Kidney epithelial cell (primary cell): ENCODE measurements at regions not wholly inside any gene's neighbourhood (a gene's known extent, or its start where the extent isn't known, plus 50 kb on each side); places are given as distances from the start of the nearest gene placed in this dataset.
A peak's percentile ranks its signal among the peaks of the same experiment; 100 is the strongest.

Source experiments
- DNase-seq: peaks from one replicate; pipeline ENCODE4 v3.0.0-alpha.2; 2010; ENCODE audit warnings: low read depth
- H3K27me3 ChIP-seq: 2 replicates; pipeline ENCODE4 v1.6.0; 2011; ENCODE audit warnings: low read length; ENCODE audit not compliant: control insufficient read depth, insufficient read depth
- H3K36me3 ChIP-seq: 2 replicates; pipeline ENCODE4 v1.5.1; 2011; ENCODE audit warnings: low read length; ENCODE audit not compliant: control insufficient read depth, insufficient read depth
- H3K4me3 ChIP-seq: 2 replicates; pipeline ENCODE4 v1.5.1; 2011; ENCODE audit warnings: low read depth, mild to moderate bottlenecking, control low read depth, low read length
- CTCF ChIP-seq: IDR thresholded peaks from 2 replicates; pipeline ENCODE4 v1.5.1; 2011; ENCODE audit warnings: mild to moderate bottlenecking, moderate library complexity, low read length, control low read depth, inconsistent platforms; ENCODE audit not compliant: insufficient read depth, poor library complexity, severe bottlenecking

- no peak for DNase-seq
- H3K27me3 ChIP-seq: no peaks in the 10 kb centered on the region
- TF ChIP-seq CTCF: no peak
- H3K36me3 ChIP-seq: no peaks in the 10 kb centered on the region
- no peak overlapping the region for H3K4me3 ChIP-seq
Measured at GRCh38 chr4:179836179-179837075, 2394.2 kb upstream of the AGA start.

- H3K27me3 ChIP-seq: no peaks in the 10 kb centered on the region
- H3K4me3 ChIP-seq: no peak overlapping the region
- H3K36me3 ChIP-seq: no peaks in the 10 kb centered on the region
- no peak for DNase-seq
- TF ChIP-seq CTCF: no peak
Measured at GRCh38 chr4:179843370-179843769, 2399.8 kb upstream of the TENM3 start.

GRCh38 chr4:179855469-179855868 is 2387.7 kb upstream of the TENM3 start:
- Histone ChIP-seq H3K36me3 (no peaks in the 10 kb centered on the region), H3K27me3 (no peaks in the 10 kb centered on the region), H3K4me3 (no peak overlapping the region)
- no peak for DNase-seq
- TF ChIP-seq CTCF: no peak

GRCh38 chr4:179858221-179858620 is 2385.0 kb upstream of the TENM3 start:
- Histone ChIP-seq H3K4me3 (no peak overlapping the region), H3K36me3 (no peaks in the 10 kb centered on the region), H3K27me3 (no peaks in the 10 kb centered on the region)
- no peak for DNase-seq
- no peak for TF ChIP-seq CTCF

GRCh38 chr4:179867300-179867878 is 2375.8 kb upstream of the TENM3 start:
- no peaks in the 10 kb centered on the region for H3K27me3 ChIP-seq
- peak; percentile 94 for TF ChIP-seq CTCF
- H3K4me3 ChIP-seq: no peak overlapping the region
- peak; percentile 5 for DNase-seq
- no peaks in the 10 kb centered on the region for H3K36me3 ChIP-seq
